ENCODE measurements at regions not wholly inside any gene's neighbourhood (a gene's known extent, or its start where the extent isn't known, plus 50 kb on each side); places are given as distances from the start of the nearest gene placed in this dataset.

DNA sequence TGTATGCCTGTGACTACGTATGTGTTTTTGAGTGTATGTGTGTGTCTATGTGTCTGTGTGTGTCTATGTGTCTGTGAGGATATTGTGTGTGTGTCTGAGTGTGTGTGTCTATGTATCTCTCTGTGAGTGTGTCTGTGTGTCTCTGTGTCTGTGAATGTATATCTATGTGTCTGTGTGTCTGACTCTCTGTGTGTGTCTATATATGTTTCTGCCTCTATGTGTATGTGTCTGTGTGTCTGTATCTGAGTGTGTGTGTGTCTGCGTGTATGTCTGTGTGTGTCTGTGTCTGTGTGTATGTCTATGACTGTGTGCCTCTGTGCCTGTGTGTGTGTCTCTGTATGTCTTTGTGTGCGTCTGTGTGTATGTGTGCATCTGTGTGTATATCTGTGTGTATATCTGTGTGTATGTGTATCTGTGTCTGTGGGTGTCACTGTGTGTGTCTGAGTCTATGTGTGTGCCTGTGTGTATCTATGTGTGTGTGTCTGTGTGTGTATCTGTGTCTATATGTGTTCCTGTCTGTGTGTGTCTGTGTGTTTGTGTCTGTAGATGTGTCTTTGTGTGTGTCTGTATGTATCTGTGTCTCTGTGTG is 172.7 kb downstream of the MYCN start:
- no peaks in the 10 kb centered on the region for H3K27me3 Mint-ChIP-seq (ENCODE audit: unreplicated experiment)
- H3K27ac Mint-ChIP-seq (ENCODE audit: unreplicated experiment) = no peak overlapping the region
- no peak overlapping the region for H3K4me3 Mint-ChIP-seq (ENCODE audit: unreplicated experiment)
- H3K9me3 Mint-ChIP-seq (ENCODE audit: unreplicated experiment) = peaks cover 2% of the 10 kb centered on the region
- H3K36me3 Mint-ChIP-seq (ENCODE audit: unreplicated experiment) = no peaks in the 10 kb centered on the region
- no peak for DNase-seq
- TF ChIP-seq, protein P1, sequence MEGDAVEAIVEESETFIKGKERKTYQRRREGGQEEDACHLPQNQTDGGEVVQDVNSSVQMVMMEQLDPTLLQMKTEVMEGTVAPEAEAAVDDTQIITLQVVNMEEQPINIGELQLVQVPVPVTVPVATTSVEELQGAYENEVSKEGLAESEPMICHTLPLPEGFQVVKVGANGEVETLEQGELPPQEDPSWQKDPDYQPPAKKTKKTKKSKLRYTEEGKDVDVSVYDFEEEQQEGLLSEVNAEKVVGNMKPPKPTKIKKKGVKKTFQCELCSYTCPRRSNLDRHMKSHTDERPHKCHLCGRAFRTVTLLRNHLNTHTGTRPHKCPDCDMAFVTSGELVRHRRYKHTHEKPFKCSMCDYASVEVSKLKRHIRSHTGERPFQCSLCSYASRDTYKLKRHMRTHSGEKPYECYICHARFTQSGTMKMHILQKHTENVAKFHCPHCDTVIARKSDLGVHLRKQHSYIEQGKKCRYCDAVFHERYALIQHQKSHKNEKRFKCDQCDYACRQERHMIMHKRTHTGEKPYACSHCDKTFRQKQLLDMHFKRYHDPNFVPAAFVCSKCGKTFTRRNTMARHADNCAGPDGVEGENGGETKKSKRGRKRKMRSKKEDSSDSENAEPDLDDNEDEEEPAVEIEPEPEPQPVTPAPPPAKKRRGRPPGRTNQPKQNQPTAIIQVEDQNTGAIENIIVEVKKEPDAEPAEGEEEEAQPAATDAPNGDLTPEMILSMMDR (IDR thresholded peaks at IDR 0.05; ENCODE audit: partially characterized antibody, unreplicated experiment) = no peak
- H3K4me1 Mint-ChIP-seq (ENCODE audit: low read depth, unreplicated experiment) = peaks cover 12% of the 10 kb centered on the region

DNA sequence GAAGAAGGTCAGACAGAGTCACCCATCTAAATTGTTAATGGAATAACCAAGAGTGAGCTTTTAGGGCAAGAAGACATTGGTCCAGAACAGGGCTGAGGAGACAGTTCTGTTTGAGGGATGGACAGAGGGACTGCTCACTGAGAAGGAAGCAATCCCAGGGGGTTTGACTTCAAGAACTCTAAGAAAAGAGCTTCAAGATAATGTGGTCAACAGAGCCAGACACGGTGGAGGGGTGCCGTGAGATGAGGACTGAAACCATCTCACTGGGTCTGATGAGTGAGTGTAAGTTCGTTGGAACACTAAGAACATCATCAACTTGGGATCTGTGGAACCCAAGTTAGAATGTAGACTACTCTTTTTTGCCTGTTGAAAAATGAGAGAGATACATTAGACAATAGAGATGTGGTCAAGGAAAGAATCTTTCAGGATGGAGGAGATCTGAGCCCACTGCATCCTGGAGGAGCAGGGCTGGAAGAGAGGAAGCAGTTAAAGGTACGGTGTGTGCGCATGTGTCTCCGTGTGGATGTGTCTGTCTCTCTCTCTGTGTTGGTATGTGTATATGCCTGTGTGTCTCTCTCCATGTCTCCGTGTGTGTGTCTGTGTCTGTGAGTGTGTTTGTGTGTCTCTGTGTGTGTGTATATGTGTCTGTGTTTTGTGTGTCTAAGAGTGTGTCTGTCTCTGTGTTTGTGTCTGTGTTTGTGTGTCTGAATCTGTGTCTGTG is 172.1 kb downstream of the MYCN start:
- Mint-ChIP-seq H3K27ac (ENCODE audit: unreplicated experiment) (no peak overlapping the region), H3K4me1 (ENCODE audit: low read depth, unreplicated experiment) (peaks cover 12% of the 10 kb centered on the region), H3K4me3 (ENCODE audit: unreplicated experiment) (no peak overlapping the region), H3K36me3 (ENCODE audit: unreplicated experiment) (no peaks in the 10 kb centered on the region), H3K9me3 (ENCODE audit: unreplicated experiment) (peaks cover 2% of the 10 kb centered on the region), H3K27me3 (ENCODE audit: unreplicated experiment) (no peaks in the 10 kb centered on the region)
- no peak for DNase-seq
- TF ChIP-seq, protein P1 (IDR thresholded peaks at IDR 0.05; ENCODE audit: partially characterized antibody, unreplicated experiment) = no peak

DNA sequence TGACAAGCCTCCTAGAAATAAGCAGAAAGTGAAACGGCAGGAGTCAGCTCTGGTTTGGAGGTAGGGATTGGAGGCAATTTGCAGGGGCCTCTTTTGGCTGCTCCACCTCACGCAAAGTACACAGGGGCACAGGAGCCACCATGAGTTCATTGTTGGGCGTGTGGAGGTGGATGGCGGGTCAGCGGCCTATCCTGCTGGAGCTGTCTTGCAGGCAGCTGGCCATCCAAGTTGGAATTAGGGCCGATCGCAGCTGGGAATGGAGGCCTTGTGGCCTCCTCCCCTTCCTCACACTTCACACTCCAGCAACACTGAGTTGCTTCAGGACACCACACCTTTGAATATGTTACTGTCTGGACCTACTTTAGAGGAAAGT is 171.5 kb downstream of the MYCN start:
- Mint-ChIP-seq H3K4me1 (ENCODE audit: low read depth, unreplicated experiment) (peaks cover 13% of the 10 kb centered on the region), H3K27ac (ENCODE audit: unreplicated experiment) (no peak overlapping the region), H3K27me3 (ENCODE audit: unreplicated experiment) (no peaks in the 10 kb centered on the region), H3K4me3 (ENCODE audit: unreplicated experiment) (no peak overlapping the region), H3K36me3 (ENCODE audit: unreplicated experiment) (no peaks in the 10 kb centered on the region), H3K9me3 (ENCODE audit: unreplicated experiment) (peaks cover 2% of the 10 kb centered on the region)
- TF ChIP-seq, protein P1 (IDR thresholded peaks at IDR 0.05; ENCODE audit: partially characterized antibody, unreplicated experiment) = no peak
- DNase-seq = no peak

DNA sequence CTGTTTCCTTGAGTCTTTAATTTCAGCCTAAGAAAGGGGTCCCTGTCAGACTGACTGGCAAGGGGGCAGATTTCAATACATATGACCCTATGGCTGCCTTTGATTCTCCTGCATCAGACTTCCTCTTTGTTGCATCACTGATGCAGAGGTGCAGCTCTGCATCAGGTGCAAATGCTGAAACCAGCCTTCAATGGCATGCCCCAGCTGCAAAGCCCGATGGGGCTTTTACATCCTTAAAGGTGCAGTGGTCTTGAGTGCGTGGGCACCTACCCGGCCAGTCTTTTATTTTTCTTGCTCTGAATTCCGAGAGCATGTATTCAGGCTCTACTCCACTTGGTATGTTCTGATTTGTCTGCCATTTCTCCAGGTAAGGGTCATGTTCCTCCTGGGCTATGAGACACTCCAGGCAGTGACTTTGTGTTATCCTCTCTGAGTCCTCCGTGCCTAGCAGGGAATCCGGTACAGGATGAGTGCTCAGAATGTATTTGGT is 169.5 kb downstream of the MYCN start:
- H3K27me3 Mint-ChIP-seq (ENCODE audit: unreplicated experiment) = no peaks in the 10 kb centered on the region
- H3K4me3 Mint-ChIP-seq (ENCODE audit: unreplicated experiment) = no peak overlapping the region
- H3K36me3 Mint-ChIP-seq (ENCODE audit: unreplicated experiment) = no peaks in the 10 kb centered on the region
- TF ChIP-seq, protein P1 (IDR thresholded peaks at IDR 0.05; ENCODE audit: partially characterized antibody, unreplicated experiment) = no peak
- H3K27ac Mint-ChIP-seq (ENCODE audit: unreplicated experiment) = no peak overlapping the region
- H3K9me3 Mint-ChIP-seq (ENCODE audit: unreplicated experiment) = peaks cover 2% of the 10 kb centered on the region
- DNase-seq = no peak
- peaks cover 16% of the 10 kb centered on the region for H3K4me1 Mint-ChIP-seq (ENCODE audit: low read depth, unreplicated experiment)

DNA sequence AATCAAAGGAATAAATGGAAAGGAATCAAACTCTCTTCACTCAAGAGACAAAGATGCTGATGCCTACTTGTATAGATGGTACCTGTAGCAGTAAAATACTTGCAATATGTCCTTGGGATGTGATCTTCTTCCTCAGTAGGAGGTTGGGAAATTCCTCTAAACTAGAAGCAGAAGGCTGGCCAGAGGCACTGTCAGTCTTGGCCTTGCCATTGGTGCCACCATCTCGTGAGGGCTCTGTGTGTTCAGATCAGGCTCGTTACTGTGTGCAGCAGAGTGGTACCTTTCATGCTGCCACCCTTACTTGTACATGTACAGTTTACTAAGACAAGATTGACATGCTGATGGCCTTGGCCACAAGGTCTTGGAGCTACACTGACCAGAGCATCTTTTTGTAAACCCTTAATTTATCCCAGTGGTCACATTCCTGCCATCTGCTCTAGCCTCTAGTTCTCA is 169.0 kb downstream of the MYCN start:
- H3K9me3 Mint-ChIP-seq (ENCODE audit: unreplicated experiment) = peaks cover 2% of the 10 kb centered on the region
- no peaks in the 10 kb centered on the region for H3K36me3 Mint-ChIP-seq (ENCODE audit: unreplicated experiment)
- no peak for DNase-seq
- peaks cover 15% of the 10 kb centered on the region for H3K4me1 Mint-ChIP-seq (ENCODE audit: low read depth, unreplicated experiment)
- no peaks in the 10 kb centered on the region for H3K27me3 Mint-ChIP-seq (ENCODE audit: unreplicated experiment)
- H3K27ac Mint-ChIP-seq (ENCODE audit: unreplicated experiment) = no peak overlapping the region
- TF ChIP-seq, protein P1 (IDR thresholded peaks at IDR 0.05; ENCODE audit: partially characterized antibody, unreplicated experiment) = no peak
- H3K4me3 Mint-ChIP-seq (ENCODE audit: unreplicated experiment) = no peak overlapping the region
